T-helper 22 cell (primary cell): ENCODE measurements at regions not wholly inside any gene's neighbourhood (a gene's known extent, or its start where the extent isn't known, plus 50 kb on each side); places are given as distances from the start of the nearest gene placed in this dataset.

ENCODE experiments used
- DNase-seq: peaks from one replicate; pipeline ENCODE4 v3.0.0-alpha.2; 2020; ENCODE audit warnings: low read depth

GRCh38 chr22:48154943-48155240 lies 1392.4 kb downstream of the TBC1D22A start:
- DNase-seq, result no peak

GRCh38 chr22:48154169-48154942 lies 1391.9 kb downstream of the TBC1D22A start:
- DNase-seq, result no peak

GRCh38 chr22:48153726-48154125 lies 1391.3 kb downstream of the TBC1D22A start:
- no peak for DNase-seq

GRCh38 chr22:48152916-48153315 lies 1390.5 kb downstream of the TBC1D22A start:
- no peak for DNase-seq

- DNase-seq, result no peak
These were observed 1389.8 kb downstream of the TBC1D22A start for GRCh38 chr22:48152164-48152775.

GRCh38 chr22:48151641-48152040 lies 1389.2 kb downstream of the TBC1D22A start:
- no peak for DNase-seq

- DNase-seq, result no peak
These were observed 1385.4 kb downstream of the TBC1D22A start for GRCh38 chr22:48147831-48148230.

- DNase-seq, result no peak
These were observed 1385.0 kb downstream of the TBC1D22A start for GRCh38 chr22:48147404-48147803.

GRCh38 chr22:48146426-48146825 lies 1384.0 kb downstream of the TBC1D22A start:
- no peak for DNase-seq

GRCh38 chr22:48145738-48146137 lies 1383.3 kb downstream of the TBC1D22A start:
- no peak for DNase-seq

- DNase-seq, result no peak
These were observed 1381.9 kb downstream of the TBC1D22A start for GRCh38 chr22:48144318-48144717.

- no peak for DNase-seq
These were observed 1381.4 kb downstream of the TBC1D22A start for GRCh38 chr22:48143856-48144255.

- DNase-seq, result no peak
These were observed 1379.9 kb downstream of the TBC1D22A start for GRCh38 chr22:48142388-48142787.

- DNase-seq, result no peak
These were observed 1378.9 kb downstream of the TBC1D22A start for GRCh38 chr22:48141301-48141700.

GRCh38 chr22:48140261-48140813 lies 1377.9 kb downstream of the TBC1D22A start:
- DNase-seq, result no peak

- DNase-seq, result no peak
These were observed 1377.3 kb downstream of the TBC1D22A start for GRCh38 chr22:48139776-48140175.

- DNase-seq, result no peak
These were observed 1376.4 kb downstream of the TBC1D22A start for GRCh38 chr22:48138855-48139254.

GRCh38 chr22:48138427-48138826 lies 1376.0 kb downstream of the TBC1D22A start:
- no peak for DNase-seq

GRCh38 chr22:48137640-48138039 lies 1375.2 kb downstream of the TBC1D22A start:
- no peak for DNase-seq

GRCh38 chr22:48135592-48135991 lies 1373.1 kb downstream of the TBC1D22A start:
- DNase-seq, result no peak

GRCh38 chr22:48125416-48125815 lies 1363.0 kb downstream of the TBC1D22A start:
- no peak for DNase-seq

GRCh38 chr22:48121984-48122383 lies 1359.5 kb downstream of the TBC1D22A start:
- no peak for DNase-seq

- DNase-seq, result no peak
These were observed 1356.2 kb downstream of the TBC1D22A start for GRCh38 chr22:48118654-48119053.

- no peak for DNase-seq
These were observed 1354.4 kb downstream of the TBC1D22A start for GRCh38 chr22:48116871-48117270.
